Fibroblast of pulmonary artery (primary cell): ENCODE measurements at regions not wholly inside any gene's neighbourhood (a gene's known extent, or its start where the extent isn't known, plus 50 kb on each side); places are given as distances from the start of the nearest gene placed in this dataset.
"Not testable (repeated sequence)": the region's sequence is repeated elsewhere in the genome, so short reads cannot be mapped to it uniquely, and the experiment has no call there.

Experiments
- DNase-seq: peaks from one replicate; pipeline ENCODE4 v3.0.0-alpha.2; 2010; ENCODE audit warnings: low read depth
- H3K4me3 ChIP-seq: replicated peaks from 2 replicates; pipeline ENCODE4 v1.5.1; 2011; ENCODE audit warnings: low read depth, mild to moderate bottlenecking, control low read depth, low read length, moderate library complexity
- TF ChIP-seq, protein P1 (sequence below): IDR thresholded peaks from 2 replicates; pipeline ENCODE4 v1.5.1; 2011; ENCODE audit warnings: mild to moderate bottlenecking, control low read depth, low read length, inconsistent platforms; ENCODE audit errors: missing control alignments

DNA sequence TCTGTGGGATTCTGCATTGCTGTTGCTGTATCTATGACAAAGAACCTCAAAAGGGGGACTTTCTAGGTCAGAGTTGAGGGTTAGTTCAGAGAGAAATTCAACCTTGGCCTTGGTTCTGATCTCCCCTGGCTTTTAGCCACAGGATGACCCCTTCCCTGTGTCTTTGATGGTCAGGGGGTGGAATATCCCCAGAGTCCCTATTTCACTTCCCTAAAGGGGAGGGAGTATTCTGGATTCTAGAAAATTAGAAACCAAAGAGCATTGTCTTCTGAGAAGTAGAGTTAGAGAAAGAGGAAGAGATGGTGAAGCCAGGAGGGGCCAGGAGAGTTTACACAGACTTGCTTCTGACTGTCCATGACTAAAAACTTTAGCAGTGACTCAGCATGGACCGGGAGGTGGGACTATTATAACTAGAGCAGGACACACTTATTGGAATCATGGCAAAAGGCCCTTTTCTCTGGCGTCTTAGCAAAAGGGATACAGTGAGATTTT, 56.2 kb upstream of the LPAR1 start:
- TF ChIP-seq, protein P1, sequence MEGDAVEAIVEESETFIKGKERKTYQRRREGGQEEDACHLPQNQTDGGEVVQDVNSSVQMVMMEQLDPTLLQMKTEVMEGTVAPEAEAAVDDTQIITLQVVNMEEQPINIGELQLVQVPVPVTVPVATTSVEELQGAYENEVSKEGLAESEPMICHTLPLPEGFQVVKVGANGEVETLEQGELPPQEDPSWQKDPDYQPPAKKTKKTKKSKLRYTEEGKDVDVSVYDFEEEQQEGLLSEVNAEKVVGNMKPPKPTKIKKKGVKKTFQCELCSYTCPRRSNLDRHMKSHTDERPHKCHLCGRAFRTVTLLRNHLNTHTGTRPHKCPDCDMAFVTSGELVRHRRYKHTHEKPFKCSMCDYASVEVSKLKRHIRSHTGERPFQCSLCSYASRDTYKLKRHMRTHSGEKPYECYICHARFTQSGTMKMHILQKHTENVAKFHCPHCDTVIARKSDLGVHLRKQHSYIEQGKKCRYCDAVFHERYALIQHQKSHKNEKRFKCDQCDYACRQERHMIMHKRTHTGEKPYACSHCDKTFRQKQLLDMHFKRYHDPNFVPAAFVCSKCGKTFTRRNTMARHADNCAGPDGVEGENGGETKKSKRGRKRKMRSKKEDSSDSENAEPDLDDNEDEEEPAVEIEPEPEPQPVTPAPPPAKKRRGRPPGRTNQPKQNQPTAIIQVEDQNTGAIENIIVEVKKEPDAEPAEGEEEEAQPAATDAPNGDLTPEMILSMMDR, result no peak
- no peak overlapping the region for H3K4me3 ChIP-seq
- peak; percentile 64 for DNase-seq

DNA sequence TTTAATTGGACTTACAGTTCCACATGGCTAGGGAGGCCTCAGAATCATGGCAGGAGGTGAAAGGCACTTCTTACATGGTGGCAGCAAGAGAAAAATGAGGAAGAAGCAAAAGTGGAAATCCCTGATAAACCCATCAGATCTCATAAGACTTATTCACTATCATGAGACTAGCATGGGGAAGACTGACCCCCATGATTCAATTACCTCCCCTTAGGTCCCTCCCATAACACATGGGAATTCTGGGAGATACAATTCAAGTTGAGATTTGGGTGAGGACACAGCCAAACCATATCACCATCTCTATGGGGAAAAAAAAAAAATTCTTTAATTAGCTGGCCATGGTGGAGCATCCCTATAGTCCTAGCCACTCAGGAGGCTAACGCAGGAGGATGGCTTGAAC, 53.9 kb upstream of the LPAR1 start:
- H3K4me3 ChIP-seq, DNase-seq: not testable (repeated sequence)
